MM.1S (cell line): ENCODE measurements at regions not wholly inside any gene's neighbourhood (a gene's known extent, or its start where the extent isn't known, plus 50 kb on each side); places are given as distances from the start of the nearest gene placed in this dataset.

Experiments
- EZH2 ChIP-seq: fragments of 300-600 bp; sonication (generic); optimal IDR thresholded peaks from 2 replicates; pipeline ENCODE3; 2017; ENCODE audit warnings: low read depth, mild to moderate bottlenecking, antibody characterized with exemption, low read length, mixed read lengths
- EZH2phosphoT487 ChIP-seq: fragments of 300-600 bp; sonication (generic); IDR thresholded peaks from 2 replicates; pipeline ENCODE4 v1.6.1; 2018; ENCODE audit warnings: antibody characterized with exemption, low read length
- TF ChIP-seq, protein P1 (sequence below): fragments of 300-600 bp; sonication (generic); IDR thresholded peaks from 2 replicates; pipeline ENCODE4 v1.5.1; 2016; ENCODE audit warnings: antibody characterized with exemption, low read length, mixed read lengths

DNA sequence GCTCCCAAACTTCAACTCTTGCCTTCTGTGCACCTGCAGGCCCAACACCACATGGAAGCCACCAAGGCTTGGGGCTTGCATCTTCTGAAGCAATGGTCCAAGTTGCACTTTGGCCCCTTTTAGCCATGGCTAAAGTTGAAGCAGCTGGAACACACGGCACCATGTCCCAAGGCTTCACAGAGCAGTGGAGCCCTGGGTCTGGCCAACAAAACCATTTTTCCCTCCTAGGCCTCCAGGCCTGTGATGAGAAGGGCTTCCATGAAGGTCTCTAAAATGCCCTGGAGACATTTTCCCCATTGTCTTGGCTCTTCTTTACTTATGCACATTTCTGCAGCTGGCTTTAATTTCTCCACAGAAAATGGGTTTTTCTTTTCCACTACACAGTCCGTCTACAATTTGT is 61.3 kb upstream of the CYSLTR1 start:
- TF ChIP-seq, protein P1, sequence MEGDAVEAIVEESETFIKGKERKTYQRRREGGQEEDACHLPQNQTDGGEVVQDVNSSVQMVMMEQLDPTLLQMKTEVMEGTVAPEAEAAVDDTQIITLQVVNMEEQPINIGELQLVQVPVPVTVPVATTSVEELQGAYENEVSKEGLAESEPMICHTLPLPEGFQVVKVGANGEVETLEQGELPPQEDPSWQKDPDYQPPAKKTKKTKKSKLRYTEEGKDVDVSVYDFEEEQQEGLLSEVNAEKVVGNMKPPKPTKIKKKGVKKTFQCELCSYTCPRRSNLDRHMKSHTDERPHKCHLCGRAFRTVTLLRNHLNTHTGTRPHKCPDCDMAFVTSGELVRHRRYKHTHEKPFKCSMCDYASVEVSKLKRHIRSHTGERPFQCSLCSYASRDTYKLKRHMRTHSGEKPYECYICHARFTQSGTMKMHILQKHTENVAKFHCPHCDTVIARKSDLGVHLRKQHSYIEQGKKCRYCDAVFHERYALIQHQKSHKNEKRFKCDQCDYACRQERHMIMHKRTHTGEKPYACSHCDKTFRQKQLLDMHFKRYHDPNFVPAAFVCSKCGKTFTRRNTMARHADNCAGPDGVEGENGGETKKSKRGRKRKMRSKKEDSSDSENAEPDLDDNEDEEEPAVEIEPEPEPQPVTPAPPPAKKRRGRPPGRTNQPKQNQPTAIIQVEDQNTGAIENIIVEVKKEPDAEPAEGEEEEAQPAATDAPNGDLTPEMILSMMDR = no peak
- TF ChIP-seq EZH2phosphoT487 = no peak
- TF ChIP-seq EZH2 = no peak
